HL-60 (cell line): ENCODE measurements at regions not wholly inside any gene's neighbourhood (a gene's known extent, or its start where the extent isn't known, plus 50 kb on each side); places are given as distances from the start of the nearest gene placed in this dataset.

Source experiments
- CTCF ChIP-seq: IDR thresholded peaks from one replicate; pipeline ENCODE4 v1.5.1; 2011; ENCODE audit warnings: low read length, control low read depth, inconsistent platforms; ENCODE audit not compliant: insufficient read depth
- GABPA ChIP-seq: IDR thresholded peaks from 2 replicates; pipeline ENCODE4 v1.6.1; 2012; ENCODE audit warnings: low read depth
- POLR2AphosphoS5 ChIP-seq: IDR thresholded peaks from 2 replicates; pipeline ENCODE4 v1.6.1; 2012; ENCODE audit warnings: low read depth
- REST ChIP-seq: IDR thresholded peaks from 2 replicates; pipeline ENCODE4 v1.6.1; 2012; ENCODE audit warnings: low read depth; ENCODE audit not compliant: insufficient replicate concordance
- SPI1 ChIP-seq: IDR thresholded peaks from 2 replicates; pipeline ENCODE4 v1.6.1; 2012; ENCODE audit warnings: low read depth, mild to moderate bottlenecking, borderline replicate concordance

GRCh38 chr11:114889594-114890011 lies 211.3 kb downstream of the NXPE2 start:
- TF ChIP-seq CTCF (no peak), REST (no peak), GABPA (no peak), POLR2AphosphoS5 (no peak), SPI1 (no peak)
